KOPT-K1 (cell line): ENCODE measurements at regions not wholly inside any gene's neighbourhood (a gene's known extent, or its start where the extent isn't known, plus 50 kb on each side); places are given as distances from the start of the nearest gene placed in this dataset.
"Not testable (repeated sequence)": the region's sequence is repeated elsewhere in the genome, so short reads cannot be mapped to it uniquely, and the experiment has no call there.

Experiments
- H3K27ac ChIP-seq: fragments of 200-600 bp; sonication (generic); 2 replicates; pipeline ENCODE4 v1.5.1; 2016; ENCODE audit warnings: antibody characterized with exemption, mild to moderate bottlenecking, low read depth, low read length; ENCODE audit not compliant: poor library complexity, severe bottlenecking
- H3K36me3 ChIP-seq: fragments of 200-600 bp; sonication (generic); 2 replicates; pipeline ENCODE4 v1.5.1; 2017; ENCODE audit warnings: antibody characterized with exemption, mild to moderate bottlenecking, low read length, moderate library complexity; ENCODE audit not compliant: insufficient read depth
- H3K9me3 ChIP-seq: fragments of 200-600 bp; sonication (generic); 2 replicates; pipeline ENCODE4 v1.5.1; 2017; ENCODE audit warnings: antibody characterized with exemption, low read length, mild to moderate bottlenecking; ENCODE audit not compliant: insufficient read depth, poor library complexity, severe bottlenecking

- no peaks in the 10 kb centered on the region for H3K9me3 ChIP-seq
- no peaks in the 10 kb centered on the region for H3K36me3 ChIP-seq
- H3K27ac ChIP-seq: no peak overlapping the region
These were observed 258.5 kb downstream of the BRINP2 start for GRCh38 chr1:177429234-177429633.

- Histone ChIP-seq H3K9me3 (no peaks in the 10 kb centered on the region), H3K27ac (no peak overlapping the region), H3K36me3 (no peaks in the 10 kb centered on the region)
These were observed 257.1 kb downstream of the BRINP2 start for GRCh38 chr1:177427811-177428210.

GRCh38 chr1:177426497-177426896 is 255.7 kb downstream of the BRINP2 start:
- no peaks in the 10 kb centered on the region for H3K36me3 ChIP-seq

GRCh38 chr1:177425199-177425598 is 254.4 kb downstream of the BRINP2 start:
- no peak overlapping the region for H3K27ac ChIP-seq
- no peaks in the 10 kb centered on the region for H3K36me3 ChIP-seq
- H3K9me3 ChIP-seq: no peaks in the 10 kb centered on the region

More at GRCh38 chr1:177426497-177426896, 255.7 kb downstream of the BRINP2 start:
- H3K9me3 ChIP-seq: no peaks in the 10 kb centered on the region
- no peak overlapping the region for H3K27ac ChIP-seq

GRCh38 chr1:177424744-177425143 is 254.0 kb downstream of the BRINP2 start:
- H3K9me3 ChIP-seq: no peaks in the 10 kb centered on the region
- no peak overlapping the region for H3K27ac ChIP-seq
- H3K36me3 ChIP-seq: no peaks in the 10 kb centered on the region

GRCh38 chr1:177423090-177423489 is 252.3 kb downstream of the BRINP2 start:
- H3K36me3 ChIP-seq: no peaks in the 10 kb centered on the region
- H3K9me3 ChIP-seq: no peaks in the 10 kb centered on the region
- H3K27ac ChIP-seq: no peak overlapping the region

GRCh38 chr1:177413982-177414596 is 243.3 kb downstream of the BRINP2 start:
- Histone ChIP-seq H3K27ac (no peak overlapping the region), H3K36me3 (no peaks in the 10 kb centered on the region), H3K9me3 (no peaks in the 10 kb centered on the region)

GRCh38 chr1:177411381-177411780 is 240.6 kb downstream of the BRINP2 start:
- Histone ChIP-seq H3K9me3 (no peaks in the 10 kb centered on the region), H3K36me3 (no peaks in the 10 kb centered on the region), H3K27ac (no peak overlapping the region)

GRCh38 chr1:177410179-177410766 is 239.5 kb downstream of the BRINP2 start:
- H3K36me3 ChIP-seq: no peaks in the 10 kb centered on the region
- no peaks in the 10 kb centered on the region for H3K9me3 ChIP-seq
- H3K27ac ChIP-seq: no peak overlapping the region

GRCh38 chr1:177406323-177406722 is 235.6 kb downstream of the BRINP2 start:
- not testable (repeated sequence) for H3K9me3 ChIP-seq, H3K27ac ChIP-seq, H3K36me3 ChIP-seq

- H3K36me3 ChIP-seq: no peaks in the 10 kb centered on the region
- H3K27ac ChIP-seq: no peak overlapping the region
- H3K9me3 ChIP-seq: no peaks in the 10 kb centered on the region
These were observed 221.6 kb downstream of the BRINP2 start for GRCh38 chr1:177392336-177392735.

- Histone ChIP-seq H3K27ac (no peak overlapping the region), H3K9me3 (no peaks in the 10 kb centered on the region), H3K36me3 (no peaks in the 10 kb centered on the region)
These were observed 215.3 kb downstream of the BRINP2 start for GRCh38 chr1:177385760-177386698.

GRCh38 chr1:177384461-177384860 is 213.7 kb downstream of the BRINP2 start:
- Histone ChIP-seq H3K27ac (no peak overlapping the region), H3K9me3 (no peaks in the 10 kb centered on the region), H3K36me3 (no peaks in the 10 kb centered on the region)

GRCh38 chr1:177383715-177384114 is 213.0 kb downstream of the BRINP2 start:
- Histone ChIP-seq H3K9me3 (no peaks in the 10 kb centered on the region), H3K36me3 (no peaks in the 10 kb centered on the region), H3K27ac (no peak overlapping the region)

GRCh38 chr1:177377866-177378265 is 207.1 kb downstream of the BRINP2 start:
- Histone ChIP-seq H3K9me3 (no peaks in the 10 kb centered on the region), H3K27ac (no peak overlapping the region), H3K36me3 (no peaks in the 10 kb centered on the region)
